SK-N-SH (cell line): ENCODE measurements at regions not wholly inside any gene's neighbourhood (a gene's known extent, or its start where the extent isn't known, plus 50 kb on each side); places are given as distances from the start of the nearest gene placed in this dataset.

Source experiments
- CTCF ChIA-PET: fragments of 300-600, 350-600 bp; formaldehyde crosslinking; extraction: SDS; loops from one replicate; lab custom pipeline; 2021; lab: Yijun Ruan, JAX
- POLR2A ChIA-PET: fragments of 350-600 bp; sonication (Branson Sonifier 250); formaldehyde crosslinking; extraction: SDS; loops from one replicate; lab custom pipeline; 2020; ENCODE audit warnings: antibody characterized with exemption, inconsistent platforms; lab: Yijun Ruan, JAX
- DNase-seq: peaks from one replicate; pipeline ENCODE4 v3.0.0; 2012
- H2AFZ ChIP-seq: fragments of 200-600 bp; sonication (generic); 2 replicates; pipeline ENCODE4 v1.8.1; 2016; ENCODE audit warnings: antibody characterized with exemption, mild to moderate bottlenecking, low read depth
- H3F3A ChIP-seq: fragments of 200-600 bp; sonication (generic); replicated peaks from 2 replicates; pipeline ENCODE3; 2016; ENCODE audit warnings: antibody characterized with exemption, mild to moderate bottlenecking; ENCODE audit not compliant: insufficient read depth
- H3K27ac ChIP-seq, 2 experiments: fragments of 200-500 bp in 1 of 2; fragments of 200-600 bp in 1 of 2; sonication (Bioruptor generic) in 1 of 2; sonication (generic), shearing (Covaris generic) in 1 of 2; 2 replicates each; pipeline versions ENCODE4 v1.5.1 to v1.6.1; 2014 to 2016; ENCODE audit warnings: low read depth in 2 of 2, inconsistent platforms in 1 of 2, low read length in 1 of 2, mild to moderate bottlenecking in 1 of 2, mixed read lengths in 1 of 2
- H3K27me3 ChIP-seq: fragments of 200-600 bp; sonication (generic), shearing (Covaris generic); 2 replicates; pipeline ENCODE4 v1.6.1; 2016; ENCODE audit warnings: mixed run types; ENCODE audit not compliant: insufficient read depth
- H3K36me3 ChIP-seq, 2 experiments: fragments of 200-500 bp in 1 of 2; fragments of 200-600 bp in 1 of 2; sonication (Bioruptor generic) in 1 of 2; sonication (generic) in 1 of 2; replicated peaks in 1 of 2; 2 replicates each; pipeline versions ENCODE3 to v1.5.1; 2014 to 2016; ENCODE audit warnings: low read length in 1 of 2, mild to moderate bottlenecking in 1 of 2; ENCODE audit not compliant: insufficient read depth in 2 of 2, control insufficient read depth in 1 of 2
- H3K4me1 ChIP-seq, 2 experiments: fragments of 200-500 bp in 1 of 2; fragments of 200-600 bp in 1 of 2; sonication (Bioruptor generic) in 1 of 2; sonication (generic), shearing (Covaris generic) in 1 of 2; 2 replicates each; pipeline versions ENCODE4 v1.5.1 to v1.6.1; 2014 to 2016; ENCODE audit warnings: low read depth in 1 of 2, low read length in 1 of 2, mixed run types in 1 of 2; ENCODE audit not compliant: insufficient read depth in 2 of 2, control insufficient read depth in 1 of 2
- H3K4me2 ChIP-seq: fragments of 200-600 bp; sonication (generic), shearing (Covaris generic); 2 replicates; pipeline ENCODE4 v1.6.1; 2017; ENCODE audit warnings: mixed run types
- H3K4me3 ChIP-seq, 2 experiments: fragments of 200-500 bp in 1 of 2; fragments of 200-600 bp in 1 of 2; sonication (Bioruptor generic) in 1 of 2; sonication (generic), shearing (Covaris generic) in 1 of 2; 2 replicates each; pipeline versions ENCODE4 v1.5.1 to v1.8.1; 2014 to 2016; ENCODE audit warnings: low read depth in 2 of 2, inconsistent platforms in 1 of 2, low read length in 1 of 2, mild to moderate bottlenecking in 1 of 2, mixed read lengths in 1 of 2, moderate library complexity in 1 of 2
- H3K79me2 ChIP-seq: fragments of 200-600 bp; sonication (generic); 2 replicates; pipeline ENCODE4 v1.8.1; 2017; ENCODE audit warnings: mild to moderate bottlenecking; ENCODE audit not compliant: insufficient read depth
- H3K9ac ChIP-seq: fragments of 200-600 bp; sonication (generic); 2 replicates; pipeline ENCODE4 v1.6.1; 2017; ENCODE audit warnings: mixed run types
- H3K9me2 ChIP-seq: fragments of 200-600 bp; sonication (generic); 2 replicates; pipeline ENCODE4 v1.6.1; 2017; ENCODE audit warnings: mixed run types
- H3K9me3 ChIP-seq: fragments of 200-600 bp; sonication (generic); 2 replicates; pipeline ENCODE4 v1.6.1; 2017; ENCODE audit warnings: mixed run types, mild to moderate bottlenecking, moderate library complexity
- H4K20me1 ChIP-seq: fragments of 200-600 bp; sonication (generic); 2 replicates; pipeline ENCODE4 v1.6.1; 2017; ENCODE audit warnings: mild to moderate bottlenecking, mixed run types; ENCODE audit not compliant: insufficient read depth
- CHD2 ChIP-seq: fragments of 150-350 bp; IDR thresholded peaks from 2 replicates; pipeline ENCODE4 v1.6.1; 2018; ENCODE audit warnings: low read length; ENCODE audit not compliant: partially characterized antibody
- EZH2phosphoT487 ChIP-seq: fragments of 200-600 bp; sonication (generic); IDR thresholded peaks from 2 replicates; pipeline ENCODE4 v1.6.1; 2017; ENCODE audit warnings: low read depth, mixed run types, mild to moderate bottlenecking, antibody characterized with exemption, moderate library complexity, borderline replicate concordance
- FOXJ3 ChIP-seq: sonication (generic); formaldehyde crosslinking; IDR thresholded peaks from 2 replicates; pipeline ENCODE4 v1.5.1; 2020; ENCODE audit warnings: mild to moderate bottlenecking, missing genetic modification reagents
- GABPA ChIP-seq: IDR thresholded peaks from 2 replicates; pipeline ENCODE4 v1.4.0; 2012; ENCODE audit warnings: low read depth, mild to moderate bottlenecking
- MXI1 ChIP-seq: IDR thresholded peaks from 2 replicates; pipeline ENCODE4 v1.6.1; 2012; ENCODE audit warnings: mild to moderate bottlenecking, low read depth, low read length, improper control_type of control experiment
- NRF1 ChIP-seq: IDR thresholded peaks from 2 replicates; pipeline ENCODE4 v1.6.1; 2012; ENCODE audit warnings: low read depth, mild to moderate bottlenecking, low read length
- PBX3 ChIP-seq: IDR thresholded peaks from 2 replicates; pipeline ENCODE4; 2012
- RAD21 ChIP-seq: IDR thresholded peaks from 2 replicates; pipeline ENCODE4 v1.6.1; 2012; ENCODE audit warnings: mild to moderate bottlenecking, low read length
- RCOR1 ChIP-seq: fragments of 150-350 bp; IDR thresholded peaks from 2 replicates; pipeline ENCODE4 v1.6.1; 2017; ENCODE audit warnings: antibody characterized with exemption, low read length
- RFX5 ChIP-seq: IDR thresholded peaks from 2 replicates; pipeline ENCODE4 v1.6.1; 2012; ENCODE audit warnings: mild to moderate bottlenecking, improper control_type of control experiment, low read length
- SIN3A ChIP-seq: IDR thresholded peaks from 2 replicates; pipeline ENCODE4 v1.6.1; 2012; ENCODE audit warnings: low read depth, mild to moderate bottlenecking, low read length, moderate library complexity, borderline replicate concordance
- SMC3 ChIP-seq: IDR thresholded peaks from 2 replicates; pipeline ENCODE4 v1.6.1; 2012; ENCODE audit warnings: low read depth, low read length, improper control_type of control experiment
- TEAD4 ChIP-seq: IDR thresholded peaks from 2 replicates; pipeline ENCODE4 v1.4.0; 2012; ENCODE audit warnings: mild to moderate bottlenecking, borderline replicate concordance; ENCODE audit not compliant: insufficient read depth
- YY1 ChIP-seq: IDR thresholded peaks from 2 replicates; pipeline ENCODE4 v1.4.0; 2012; ENCODE audit warnings: low read depth, mild to moderate bottlenecking
- WGBS: methylation state at CpG from one replicate; pipeline ENCODE4 v1.1.6; 2017; ENCODE audit warnings: low lambda C conversion rate; 5-methylcytosine and 5-hydroxymethylcytosine counted together
- TF ChIP-seq, protein P1 (sequence below): IDR thresholded peaks from 2 replicates; pipeline ENCODE4 v1.4.0; 2012; ENCODE audit warnings: low read depth, borderline replicate concordance
- TF ChIP-seq, protein P2 (sequence below): IDR thresholded peaks from 2 replicates; pipeline ENCODE4 v1.4.0; 2012; ENCODE audit warnings: low read depth
- TF ChIP-seq, protein P3 (sequence below): fragments of 150-350 bp; IDR thresholded peaks from 2 replicates; pipeline ENCODE4 v1.6.1; 2017; ENCODE audit warnings: antibody characterized with exemption, low read length, low read depth, borderline replicate concordance
- TF ChIP-seq, protein P4 (sequence below): IDR thresholded peaks from 2 replicates; pipeline ENCODE4 v1.4.0; 2012; ENCODE audit warnings: low read depth, borderline replicate concordance

- TF ChIP-seq, protein P1, sequence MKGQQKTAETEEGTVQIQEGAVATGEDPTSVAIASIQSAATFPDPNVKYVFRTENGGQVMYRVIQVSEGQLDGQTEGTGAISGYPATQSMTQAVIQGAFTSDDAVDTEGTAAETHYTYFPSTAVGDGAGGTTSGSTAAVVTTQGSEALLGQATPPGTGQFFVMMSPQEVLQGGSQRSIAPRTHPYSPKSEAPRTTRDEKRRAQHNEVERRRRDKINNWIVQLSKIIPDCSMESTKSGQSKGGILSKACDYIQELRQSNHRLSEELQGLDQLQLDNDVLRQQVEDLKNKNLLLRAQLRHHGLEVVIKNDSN = no peak
- TF ChIP-seq YY1 (no peak), EZH2phosphoT487 (no peak), MXI1 (no peak), PBX3 (no peak)
- TF ChIP-seq, protein P2, sequence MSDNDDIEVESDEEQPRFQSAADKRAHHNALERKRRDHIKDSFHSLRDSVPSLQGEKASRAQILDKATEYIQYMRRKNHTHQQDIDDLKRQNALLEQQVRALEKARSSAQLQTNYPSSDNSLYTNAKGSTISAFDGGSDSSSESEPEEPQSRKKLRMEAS = no peak
- TF ChIP-seq, protein P3, sequence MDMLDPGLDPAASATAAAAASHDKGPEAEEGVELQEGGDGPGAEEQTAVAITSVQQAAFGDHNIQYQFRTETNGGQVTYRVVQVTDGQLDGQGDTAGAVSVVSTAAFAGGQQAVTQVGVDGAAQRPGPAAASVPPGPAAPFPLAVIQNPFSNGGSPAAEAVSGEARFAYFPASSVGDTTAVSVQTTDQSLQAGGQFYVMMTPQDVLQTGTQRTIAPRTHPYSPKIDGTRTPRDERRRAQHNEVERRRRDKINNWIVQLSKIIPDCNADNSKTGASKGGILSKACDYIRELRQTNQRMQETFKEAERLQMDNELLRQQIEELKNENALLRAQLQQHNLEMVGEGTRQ = no peak
- 0% methylated on average over 1 of the region's 1 CpG for WGBS
- Histone ChIP-seq H3K36me3 (no peaks in the 10 kb centered on the region), H3K27me3 (no peaks in the 10 kb centered on the region), H4K20me1 (no peaks in the 10 kb centered on the region), H3K27ac (no peak overlapping the region), H3K4me1 (no peaks in the 10 kb centered on the region; a peak in 1 of 4 replicates), H3F3A (no peaks in the 10 kb centered on the region), H2AFZ (no peak overlapping the region), H3K9me2 (no peaks in the 10 kb centered on the region), H3K79me2 (no peaks in the 10 kb centered on the region), H3K4me3 (no peak overlapping the region), H3K4me2 (no peak overlapping the region), H3K9ac (no peak overlapping the region), H3K9me3 (no peaks in the 10 kb centered on the region)
- no peak for DNase-seq
- CTCF ChIA-PET = interaction anchor here (1.4 kb wide), 1 partner anchor 14 kb away, joined by 3 read pairs; no protein-coding TSS in a partner anchor
- POLR2A ChIA-PET = no interaction called here
Observed at GRCh38 chr3:144059481-144059880, 87.9 kb downstream of the DIPK2A start.

DNA sequence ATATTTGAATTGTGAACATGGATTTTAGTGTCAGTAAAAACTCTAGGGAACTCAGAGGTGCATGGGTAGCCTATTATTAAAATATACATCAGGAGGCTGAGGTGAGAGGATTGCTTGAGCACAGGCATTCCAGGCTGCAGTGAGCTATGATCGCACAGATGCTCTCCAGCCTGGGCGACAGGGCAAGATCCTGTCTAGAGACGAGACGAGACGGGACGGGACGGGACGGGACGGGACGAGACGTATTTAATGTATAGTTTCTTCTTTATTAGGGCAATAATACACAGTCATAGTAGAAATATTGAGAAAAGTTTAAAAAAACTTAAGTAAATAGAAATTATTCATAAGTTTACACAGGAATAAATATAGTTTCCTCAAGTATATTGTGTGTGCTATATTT, 89.3 kb downstream of the DIPK2A start:
- WGBS = 7% methylated on average over 11 of the region's 11 CpGs
- H3K4me2 ChIP-seq = no peak overlapping the region
- no peaks in the 10 kb centered on the region for H4K20me1 ChIP-seq
- H3K27ac ChIP-seq = no peak overlapping the region
- H3K4me3 ChIP-seq = no peak overlapping the region
- H3K9ac ChIP-seq = no peak overlapping the region
- H3K4me1 ChIP-seq = no peaks in the 10 kb centered on the region; a peak in 1 of 4 replicates
- no peak for DNase-seq
- no peaks in the 10 kb centered on the region for H3F3A ChIP-seq
- no peak overlapping the region for H2AFZ ChIP-seq
- ChIA-PET CTCF (no interaction called here), POLR2A (no interaction called here)
- no peaks in the 10 kb centered on the region for H3K9me2 ChIP-seq
- H3K79me2 ChIP-seq = no peaks in the 10 kb centered on the region
- no peaks in the 10 kb centered on the region for H3K27me3 ChIP-seq
- no peaks in the 10 kb centered on the region for H3K36me3 ChIP-seq
- no peaks in the 10 kb centered on the region for H3K9me3 ChIP-seq
- TF ChIP-seq SMC3 (no peak), CHD2 (no peak), NRF1 (no peak), RFX5 (no peak), FOXJ3 (no peak), GABPA (no peak), SIN3A (no peak), PBX3 (no peak), TEAD4 (no peak), RCOR1 (no peak), RAD21 (no peak), MXI1 (no peak)
- TF ChIP-seq, protein P4, sequence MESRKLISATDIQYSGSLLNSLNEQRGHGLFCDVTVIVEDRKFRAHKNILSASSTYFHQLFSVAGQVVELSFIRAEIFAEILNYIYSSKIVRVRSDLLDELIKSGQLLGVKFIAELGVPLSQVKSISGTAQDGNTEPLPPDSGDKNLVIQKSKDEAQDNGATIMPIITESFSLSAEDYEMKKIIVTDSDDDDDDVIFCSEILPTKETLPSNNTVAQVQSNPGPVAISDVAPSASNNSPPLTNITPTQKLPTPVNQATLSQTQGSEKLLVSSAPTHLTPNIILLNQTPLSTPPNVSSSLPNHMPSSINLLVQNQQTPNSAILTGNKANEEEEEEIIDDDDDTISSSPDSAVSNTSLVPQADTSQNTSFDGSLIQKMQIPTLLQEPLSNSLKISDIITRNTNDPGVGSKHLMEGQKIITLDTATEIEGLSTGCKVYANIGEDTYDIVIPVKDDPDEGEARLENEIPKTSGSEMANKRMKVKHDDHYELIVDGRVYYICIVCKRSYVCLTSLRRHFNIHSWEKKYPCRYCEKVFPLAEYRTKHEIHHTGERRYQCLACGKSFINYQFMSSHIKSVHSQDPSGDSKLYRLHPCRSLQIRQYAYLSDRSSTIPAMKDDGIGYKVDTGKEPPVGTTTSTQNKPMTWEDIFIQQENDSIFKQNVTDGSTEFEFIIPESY = no peak
- TF ChIP-seq, protein P1 = no peak
